22Rv1 (cell line): ENCODE measurements at regions not wholly inside any gene's neighbourhood (a gene's known extent, or its start where the extent isn't known, plus 50 kb on each side); places are given as distances from the start of the nearest gene placed in this dataset.

Experiments used
- CTCF ChIP-seq: fragments of 450-650 bp; IDR thresholded peaks from 2 replicates; pipeline ENCODE4 v1.5.1; 2017; ENCODE audit warnings: mild to moderate bottlenecking
- ZFX ChIP-seq: fragments of 450-650 bp; IDR thresholded peaks from 2 replicates; pipeline ENCODE4 v1.6.1; 2017; ENCODE audit warnings: antibody characterized with exemption, borderline replicate concordance

GRCh38 chr16:85350146-85350728 is 238.0 kb upstream of the CIBAR2 start:
- no peak for TF ChIP-seq CTCF
- TF ChIP-seq ZFX, result no peak
